GM23338 (cell line): ENCODE measurements at regions not wholly inside any gene's neighbourhood (a gene's known extent, or its start where the extent isn't known, plus 50 kb on each side); places are given as distances from the start of the nearest gene placed in this dataset.

ENCODE experiments used
- CREB1 ChIP-seq: fragments of 250-450 bp; sonication (Bioruptor Pico); IDR thresholded peaks from 2 replicates; pipeline ENCODE4 v1.5.0; 2020; ENCODE audit warnings: low read depth, mild to moderate bottlenecking, moderate library complexity
- CTCF ChIP-seq, 2 experiments: fragments of 200-600 bp in 1 of 2; sonication (generic) in 1 of 2; conservative IDR thresholded peaks; 2 replicates each; pipeline versions ENCODE4 v1.5.1 to v1.6.1; 2016 to 2017; ENCODE audit warnings: antibody characterized with exemption in 2 of 2, low read depth in 2 of 2, mild to moderate bottlenecking in 2 of 2, moderate library complexity in 1 of 2
- EZH2 ChIP-seq: fragments of 200-600 bp; sonication (generic); IDR thresholded peaks from one replicate; pipeline ENCODE4 v1.8.0; 2017; ENCODE audit warnings: antibody characterized with exemption, mild to moderate bottlenecking, low read depth; ENCODE audit not compliant: unreplicated experiment
- POLR2AphosphoS5 ChIP-seq: IDR thresholded peaks from 2 replicates; pipeline ENCODE4 v1.6.1; 2016; ENCODE audit warnings: antibody characterized with exemption, low read depth
- TF ChIP-seq, protein P1 (sequence below): IDR thresholded peaks from one replicate; pipeline ENCODE4 v1.6.1; 2018; ENCODE audit warnings: antibody characterized with exemption; ENCODE audit not compliant: unreplicated experiment

- TF ChIP-seq CTCF (conservative IDR thresholded peaks at IDR 0.05; ENCODE audit: low read depth in 2 of 2) (no peak), CREB1 (CRISPR knock-in tag) (no peak), EZH2 (no peak), POLR2AphosphoS5 (no peak)
- TF ChIP-seq, protein P1, sequence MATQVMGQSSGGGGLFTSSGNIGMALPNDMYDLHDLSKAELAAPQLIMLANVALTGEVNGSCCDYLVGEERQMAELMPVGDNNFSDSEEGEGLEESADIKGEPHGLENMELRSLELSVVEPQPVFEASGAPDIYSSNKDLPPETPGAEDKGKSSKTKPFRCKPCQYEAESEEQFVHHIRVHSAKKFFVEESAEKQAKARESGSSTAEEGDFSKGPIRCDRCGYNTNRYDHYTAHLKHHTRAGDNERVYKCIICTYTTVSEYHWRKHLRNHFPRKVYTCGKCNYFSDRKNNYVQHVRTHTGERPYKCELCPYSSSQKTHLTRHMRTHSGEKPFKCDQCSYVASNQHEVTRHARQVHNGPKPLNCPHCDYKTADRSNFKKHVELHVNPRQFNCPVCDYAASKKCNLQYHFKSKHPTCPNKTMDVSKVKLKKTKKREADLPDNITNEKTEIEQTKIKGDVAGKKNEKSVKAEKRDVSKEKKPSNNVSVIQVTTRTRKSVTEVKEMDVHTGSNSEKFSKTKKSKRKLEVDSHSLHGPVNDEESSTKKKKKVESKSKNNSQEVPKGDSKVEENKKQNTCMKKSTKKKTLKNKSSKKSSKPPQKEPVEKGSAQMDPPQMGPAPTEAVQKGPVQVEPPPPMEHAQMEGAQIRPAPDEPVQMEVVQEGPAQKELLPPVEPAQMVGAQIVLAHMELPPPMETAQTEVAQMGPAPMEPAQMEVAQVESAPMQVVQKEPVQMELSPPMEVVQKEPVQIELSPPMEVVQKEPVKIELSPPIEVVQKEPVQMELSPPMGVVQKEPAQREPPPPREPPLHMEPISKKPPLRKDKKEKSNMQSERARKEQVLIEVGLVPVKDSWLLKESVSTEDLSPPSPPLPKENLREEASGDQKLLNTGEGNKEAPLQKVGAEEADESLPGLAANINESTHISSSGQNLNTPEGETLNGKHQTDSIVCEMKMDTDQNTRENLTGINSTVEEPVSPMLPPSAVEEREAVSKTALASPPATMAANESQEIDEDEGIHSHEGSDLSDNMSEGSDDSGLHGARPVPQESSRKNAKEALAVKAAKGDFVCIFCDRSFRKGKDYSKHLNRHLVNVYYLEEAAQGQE: no peak
Observed at GRCh38 chr9:104232781-104233341, 138.8 kb downstream of the SMC2 start.
